GM10266 (cell line): ENCODE measurements at regions not wholly inside any gene's neighbourhood (a gene's known extent, or its start where the extent isn't known, plus 50 kb on each side); places are given as distances from the start of the nearest gene placed in this dataset.
"Not testable (repeated sequence)": the region's sequence is repeated elsewhere in the genome, so short reads cannot be mapped to it uniquely, and the experiment has no call there.

Source experiments
- DNase-seq: peaks from one replicate; pipeline ENCODE4 v3.0.0; 2012; ENCODE audit errors: extremely low spot score
- TF ChIP-seq, protein P1 (sequence below): IDR thresholded peaks from 2 replicates; pipeline ENCODE4 v1.5.1; 2012; ENCODE audit warnings: mild to moderate bottlenecking, low read depth; ENCODE audit not compliant: control insufficient read depth, insufficient read depth; ENCODE audit errors: missing control alignments

DNA sequence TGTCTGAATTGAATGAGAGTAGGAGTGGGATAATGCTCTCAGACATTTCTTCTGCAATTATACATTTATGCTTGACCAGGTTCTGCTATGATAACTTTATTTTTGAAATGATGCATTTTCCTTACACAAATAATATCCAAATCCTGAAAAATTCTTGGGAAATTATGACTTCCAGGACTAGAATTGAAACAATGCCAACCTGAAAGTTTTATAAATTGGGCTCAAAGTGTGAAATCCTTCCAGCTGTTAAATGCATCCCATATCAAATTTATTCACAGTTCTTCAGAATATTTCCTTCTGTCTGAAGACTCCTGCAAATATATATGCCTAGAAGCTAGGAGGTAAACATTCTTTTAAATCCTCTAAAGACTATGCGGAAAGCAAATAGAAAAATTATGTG is 155.7 kb upstream of the EYA4 start:
- TF ChIP-seq, protein P1, sequence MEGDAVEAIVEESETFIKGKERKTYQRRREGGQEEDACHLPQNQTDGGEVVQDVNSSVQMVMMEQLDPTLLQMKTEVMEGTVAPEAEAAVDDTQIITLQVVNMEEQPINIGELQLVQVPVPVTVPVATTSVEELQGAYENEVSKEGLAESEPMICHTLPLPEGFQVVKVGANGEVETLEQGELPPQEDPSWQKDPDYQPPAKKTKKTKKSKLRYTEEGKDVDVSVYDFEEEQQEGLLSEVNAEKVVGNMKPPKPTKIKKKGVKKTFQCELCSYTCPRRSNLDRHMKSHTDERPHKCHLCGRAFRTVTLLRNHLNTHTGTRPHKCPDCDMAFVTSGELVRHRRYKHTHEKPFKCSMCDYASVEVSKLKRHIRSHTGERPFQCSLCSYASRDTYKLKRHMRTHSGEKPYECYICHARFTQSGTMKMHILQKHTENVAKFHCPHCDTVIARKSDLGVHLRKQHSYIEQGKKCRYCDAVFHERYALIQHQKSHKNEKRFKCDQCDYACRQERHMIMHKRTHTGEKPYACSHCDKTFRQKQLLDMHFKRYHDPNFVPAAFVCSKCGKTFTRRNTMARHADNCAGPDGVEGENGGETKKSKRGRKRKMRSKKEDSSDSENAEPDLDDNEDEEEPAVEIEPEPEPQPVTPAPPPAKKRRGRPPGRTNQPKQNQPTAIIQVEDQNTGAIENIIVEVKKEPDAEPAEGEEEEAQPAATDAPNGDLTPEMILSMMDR, result no peak
- DNase-seq, result no peak

GRCh38 chr6:133085896-133086295 is 155.3 kb upstream of the EYA4 start:
- TF ChIP-seq, protein P1, result no peak

DNA sequence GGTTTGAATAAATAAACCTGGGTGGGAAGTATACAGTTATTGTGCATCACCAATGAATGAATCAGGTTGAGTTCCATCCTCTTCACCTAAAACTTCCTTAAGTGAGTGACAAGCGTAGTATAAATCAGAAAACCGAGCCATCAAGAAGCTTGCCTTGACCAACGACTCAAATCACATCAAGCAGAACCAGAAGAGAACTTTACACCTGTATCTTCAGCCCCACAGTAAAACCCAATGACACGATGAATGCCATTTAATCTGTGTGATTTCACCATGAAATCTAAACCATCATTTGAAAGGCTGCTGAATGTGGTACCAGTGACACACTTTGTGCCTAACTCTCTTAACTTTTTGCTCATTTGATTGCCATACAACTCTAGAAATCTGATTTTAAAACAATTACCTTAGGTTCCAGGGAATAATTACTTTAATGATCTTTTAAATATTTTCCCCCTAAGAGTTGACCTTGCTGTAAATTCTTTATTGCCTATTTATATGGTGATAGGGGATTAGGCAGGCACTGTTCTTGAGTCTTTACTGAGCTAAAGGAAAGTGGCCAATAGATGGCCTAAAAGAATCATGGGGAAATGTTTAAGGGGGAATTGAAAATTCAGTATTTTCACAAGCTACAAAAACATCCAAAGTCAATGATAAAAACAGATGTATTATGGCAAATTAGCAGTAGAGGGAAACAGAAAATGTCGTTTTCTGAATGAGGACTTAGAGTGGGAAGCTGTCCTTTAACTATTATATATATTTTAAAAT is 152.0 kb upstream of the EYA4 start:
- DNase-seq, result no peak
- TF ChIP-seq, protein P1, result no peak

More at GRCh38 chr6:133085896-133086295, 155.3 kb upstream of the EYA4 start:
- DNase-seq, result no peak

GRCh38 chr6:133092199-133092598 is 149.0 kb upstream of the EYA4 start:
- TF ChIP-seq, protein P1, result no peak
- no peak for DNase-seq

DNA sequence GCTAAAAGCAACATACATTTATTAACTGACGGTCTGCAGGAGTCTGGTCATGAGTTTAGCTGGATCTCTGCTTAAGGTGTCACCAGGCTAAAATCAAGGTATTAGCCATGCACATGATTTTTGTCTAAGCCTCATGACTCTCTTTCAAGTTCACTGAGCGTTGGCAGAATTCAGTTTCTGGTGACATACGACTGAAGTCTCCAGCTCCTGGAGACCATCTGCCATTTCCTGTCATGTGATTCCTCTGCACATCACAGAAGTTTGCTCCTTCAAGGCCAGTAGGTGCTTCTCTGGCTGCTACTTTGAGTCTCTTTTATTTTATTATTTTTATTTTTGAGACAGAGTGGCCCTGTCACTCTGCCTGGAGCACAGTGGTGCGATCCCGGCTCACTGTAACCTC is 148.4 kb upstream of the EYA4 start:
- no peak for DNase-seq
- TF ChIP-seq, protein P1, result no peak

DNA sequence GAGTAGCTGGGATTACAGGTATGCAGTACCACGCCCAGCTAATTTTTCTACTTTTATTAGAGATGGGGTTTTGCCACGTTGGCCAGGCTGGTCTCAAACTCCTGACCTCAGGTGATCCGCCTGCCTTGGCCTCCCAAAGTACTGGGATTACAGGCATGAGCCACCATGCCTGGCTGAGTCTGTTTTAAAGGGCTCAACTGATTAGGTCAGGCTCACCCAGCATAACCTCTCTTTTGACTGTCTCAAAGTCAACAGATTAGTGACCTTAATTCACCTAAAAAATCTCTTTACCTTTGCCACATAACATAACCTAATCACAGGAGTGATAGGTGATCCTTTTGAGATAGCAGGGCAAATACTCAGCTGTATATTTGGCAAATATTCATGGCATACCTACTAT is 147.9 kb upstream of the EYA4 start:
- not testable (repeated sequence) for DNase-seq

DNA sequence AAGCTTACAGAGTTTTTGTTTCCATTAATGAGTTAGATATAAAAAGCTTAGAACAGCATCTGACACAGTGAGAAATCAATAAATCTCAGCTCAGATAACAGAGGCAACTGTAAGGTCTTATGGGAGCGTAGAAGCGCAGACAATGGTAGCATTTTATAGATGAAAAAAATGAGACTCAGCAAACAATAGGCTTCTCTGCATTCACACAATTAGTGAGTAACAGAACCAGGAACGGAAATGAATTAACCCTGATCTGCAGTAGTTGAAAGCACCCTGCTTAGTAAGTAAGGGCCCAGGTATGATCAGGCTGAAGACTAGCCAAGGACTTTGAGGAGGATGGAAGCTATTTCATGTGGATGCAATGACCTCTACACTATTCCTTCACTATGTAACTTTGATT is 147.2 kb upstream of the EYA4 start:
- no peak for DNase-seq
- TF ChIP-seq, protein P1, result no peak

GRCh38 chr6:133097208-133097607 is 143.9 kb upstream of the EYA4 start:
- DNase-seq, result no peak
- TF ChIP-seq, protein P1, result no peak
